Neural crest cell (in vitro differentiated cells): ENCODE measurements at regions not wholly inside any gene's neighbourhood (a gene's known extent, or its start where the extent isn't known, plus 50 kb on each side); places are given as distances from the start of the nearest gene placed in this dataset.

ENCODE experiments used
- DNase-seq: peaks from one replicate; pipeline ENCODE4 v3.0.0; 2021; ENCODE audit warnings: low read depth, mixed read lengths, low spot score
- H3K27ac Mint-ChIP-seq: one replicate; pipeline ENCODE4 v1.8.0; 2021; ENCODE audit warnings: mild to moderate bottlenecking, mixed read lengths; ENCODE audit not compliant: unreplicated experiment
- H3K27me3 Mint-ChIP-seq: 2 replicates; pipeline ENCODE4 v1.8.0; 2021; ENCODE audit warnings: low read depth, mild to moderate bottlenecking, mixed read lengths
- H3K36me3 Mint-ChIP-seq: 2 replicates; pipeline ENCODE4 v1.8.0; 2021; ENCODE audit warnings: low read depth, mild to moderate bottlenecking, mixed read lengths
- H3K4me1 Mint-ChIP-seq: 2 replicates; pipeline ENCODE4 v1.8.0; 2021; ENCODE audit warnings: mixed read lengths
- H3K4me3 Mint-ChIP-seq: one replicate; pipeline ENCODE4 v1.8.0; 2021; ENCODE audit warnings: mild to moderate bottlenecking, mixed read lengths
- H3K9me3 Mint-ChIP-seq: 2 replicates; pipeline ENCODE4 v1.8.0; 2021; ENCODE audit warnings: mixed read lengths
- TF ChIP-seq, protein P1 (sequence below): fragments of 200-600 bp; sonication (generic); conservative IDR thresholded peaks from 2 replicates; pipeline ENCODE4 v1.5.0; 2021; ENCODE audit warnings: antibody characterized with exemption, mild to moderate bottlenecking

DNA sequence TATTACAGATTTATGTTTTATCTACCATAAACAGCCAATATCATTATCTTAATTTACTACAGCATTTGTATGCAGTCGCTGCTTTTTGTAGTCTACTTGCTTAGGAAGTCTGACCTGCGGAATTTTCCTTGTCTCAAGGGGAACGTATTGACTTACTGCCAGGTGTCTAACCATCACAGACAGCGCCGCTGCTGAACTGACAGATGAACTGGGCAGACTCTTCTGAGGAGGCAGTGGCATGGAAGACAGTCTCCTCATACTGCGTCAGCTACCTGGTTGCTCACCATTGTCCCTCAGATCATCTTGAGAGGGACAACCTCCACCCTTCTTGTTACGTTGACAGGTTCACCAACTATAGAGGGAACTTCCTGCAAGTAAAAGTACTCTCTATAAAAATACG is 574.3 kb upstream of the ZNF462 start:
- H3K4me3 Mint-ChIP-seq = no peak overlapping the region
- TF ChIP-seq, protein P1, sequence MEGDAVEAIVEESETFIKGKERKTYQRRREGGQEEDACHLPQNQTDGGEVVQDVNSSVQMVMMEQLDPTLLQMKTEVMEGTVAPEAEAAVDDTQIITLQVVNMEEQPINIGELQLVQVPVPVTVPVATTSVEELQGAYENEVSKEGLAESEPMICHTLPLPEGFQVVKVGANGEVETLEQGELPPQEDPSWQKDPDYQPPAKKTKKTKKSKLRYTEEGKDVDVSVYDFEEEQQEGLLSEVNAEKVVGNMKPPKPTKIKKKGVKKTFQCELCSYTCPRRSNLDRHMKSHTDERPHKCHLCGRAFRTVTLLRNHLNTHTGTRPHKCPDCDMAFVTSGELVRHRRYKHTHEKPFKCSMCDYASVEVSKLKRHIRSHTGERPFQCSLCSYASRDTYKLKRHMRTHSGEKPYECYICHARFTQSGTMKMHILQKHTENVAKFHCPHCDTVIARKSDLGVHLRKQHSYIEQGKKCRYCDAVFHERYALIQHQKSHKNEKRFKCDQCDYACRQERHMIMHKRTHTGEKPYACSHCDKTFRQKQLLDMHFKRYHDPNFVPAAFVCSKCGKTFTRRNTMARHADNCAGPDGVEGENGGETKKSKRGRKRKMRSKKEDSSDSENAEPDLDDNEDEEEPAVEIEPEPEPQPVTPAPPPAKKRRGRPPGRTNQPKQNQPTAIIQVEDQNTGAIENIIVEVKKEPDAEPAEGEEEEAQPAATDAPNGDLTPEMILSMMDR = no peak
- H3K36me3 Mint-ChIP-seq = peaks cover 6% of the 10 kb centered on the region
- H3K9me3 Mint-ChIP-seq = peaks cover 3% of the 10 kb centered on the region
- H3K27me3 Mint-ChIP-seq = no peaks in the 10 kb centered on the region
- DNase-seq = no peak
- peaks cover 49% of the 10 kb centered on the region for H3K4me1 Mint-ChIP-seq
- peak overlapping the region; percentile 48 for H3K27ac Mint-ChIP-seq

GRCh38 chr9:106291786-106292185 is 571.2 kb upstream of the ZNF462 start:
- H3K27ac Mint-ChIP-seq = no peak overlapping the region
- no peak for DNase-seq
- peaks cover 5% of the 10 kb centered on the region for H3K9me3 Mint-ChIP-seq
- TF ChIP-seq, protein P1 = no peak
- peaks cover 6% of the 10 kb centered on the region for H3K36me3 Mint-ChIP-seq
- H3K27me3 Mint-ChIP-seq = no peaks in the 10 kb centered on the region
- peaks cover 32% of the 10 kb centered on the region for H3K4me1 Mint-ChIP-seq
- H3K4me3 Mint-ChIP-seq = no peak overlapping the region

- H3K27ac Mint-ChIP-seq = no peak overlapping the region
- TF ChIP-seq, protein P1 = no peak
- peaks cover 14% of the 10 kb centered on the region for H3K4me1 Mint-ChIP-seq
- H3K27me3 Mint-ChIP-seq = no peaks in the 10 kb centered on the region
- no peak for DNase-seq
- peaks cover 2% of the 10 kb centered on the region for H3K9me3 Mint-ChIP-seq
- H3K4me3 Mint-ChIP-seq = no peak overlapping the region
- H3K36me3 Mint-ChIP-seq = peaks cover 3% of the 10 kb centered on the region
These were observed 566.5 kb upstream of the ZNF462 start for GRCh38 chr9:106296426-106296825.

DNA sequence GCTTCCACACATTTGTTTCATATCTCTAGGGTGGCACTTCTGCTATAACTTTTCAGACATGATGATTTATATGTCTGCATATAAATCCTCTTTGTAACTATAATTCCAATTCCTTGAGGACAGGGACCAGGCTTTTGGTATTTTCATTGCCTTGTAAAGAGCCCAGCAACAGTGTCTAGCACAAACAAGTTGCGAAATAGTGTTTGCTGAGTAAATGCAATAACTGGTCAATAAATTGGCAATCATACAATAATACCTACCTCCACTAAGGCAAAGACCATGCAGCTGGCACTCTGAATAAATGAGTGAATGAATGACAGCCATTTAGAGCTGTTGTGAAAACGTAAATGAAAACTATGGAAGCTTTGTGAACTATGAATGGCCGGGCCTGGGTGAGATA is 564.0 kb upstream of the ZNF462 start:
- TF ChIP-seq, protein P1 = no peak
- H3K4me3 Mint-ChIP-seq = no peak overlapping the region
- H3K36me3 Mint-ChIP-seq = no peaks in the 10 kb centered on the region
- peaks cover 2% of the 10 kb centered on the region for H3K9me3 Mint-ChIP-seq
- DNase-seq = no peak
- H3K27ac Mint-ChIP-seq = no peak overlapping the region
- peaks cover 17% of the 10 kb centered on the region for H3K4me1 Mint-ChIP-seq
- H3K27me3 Mint-ChIP-seq = no peaks in the 10 kb centered on the region

DNA sequence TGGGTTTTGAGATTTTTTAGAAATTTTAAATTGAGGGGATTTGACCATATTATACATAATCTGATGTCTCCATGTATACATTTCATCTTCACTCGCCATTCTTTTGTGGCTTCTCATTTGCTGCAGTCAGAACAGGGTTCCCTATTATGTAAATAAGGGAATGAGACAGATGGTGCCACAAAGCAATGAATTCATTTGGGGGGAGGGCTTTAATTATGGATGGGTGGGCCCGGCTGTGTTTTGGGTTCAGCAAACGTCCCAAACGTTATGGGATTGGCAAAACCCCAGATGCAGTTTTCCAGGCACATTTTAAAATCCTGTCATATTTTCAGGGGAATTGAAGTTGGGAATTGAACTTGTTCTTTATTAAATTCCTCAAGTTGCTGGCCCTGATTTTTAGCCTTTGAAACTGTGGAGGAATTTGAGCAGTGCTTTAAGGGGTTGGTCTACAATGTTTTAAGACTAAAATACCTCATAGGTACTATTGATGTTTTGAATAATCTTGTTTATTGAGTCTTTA is 558.5 kb upstream of the ZNF462 start:
- TF ChIP-seq, protein P1 = no peak
- Mint-ChIP-seq H3K4me1 (peaks cover 11% of the 10 kb centered on the region), H3K9me3 (no peaks in the 10 kb centered on the region), H3K27ac (no peak overlapping the region), H3K27me3 (no peaks in the 10 kb centered on the region), H3K4me3 (no peak overlapping the region), H3K36me3 (peaks cover 4% of the 10 kb centered on the region)
- no peak for DNase-seq
